ENCODE measurements at regions not wholly inside any gene's neighbourhood (a gene's known extent, or its start where the extent isn't known, plus 50 kb on each side); places are given as distances from the start of the nearest gene placed in this dataset.

- no peaks in the 10 kb centered on the region for H3K79me2 ChIP-seq (ENCODE audit: insufficient read depth, low read length)
- H3K9ac ChIP-seq (ENCODE audit: insufficient read depth, low read depth, low read length): no peak overlapping the region
- H4K20me1 ChIP-seq (ENCODE audit: insufficient read depth, low read length): no peaks in the 10 kb centered on the region
- no peak overlapping the region for H3K4me2 ChIP-seq (ENCODE audit: low read depth, low read length)
- no peaks in the 10 kb centered on the region for H3K4me1 ChIP-seq (ENCODE audit: insufficient read depth, low read length)
- H3K4me3 ChIP-seq (replicated peaks in 1 of 3; ENCODE audit: insufficient read depth in 1 of 3, low read depth in 2 of 3, low read length in 3 of 3): no peak overlapping the region
- DNase-seq (ENCODE audit: low spot score) (no peak), ATAC-seq (no peak), FAIRE-seq (no peak)
- no peaks in the 10 kb centered on the region for H3K9me3 ChIP-seq (ENCODE audit: low read length)
- TF ChIP-seq ZNF468 (CRISPR knock-in tag; IDR thresholded peaks at IDR 0.05) (no peak), TRIM22 (IDR thresholded peaks at IDR 0.05) (no peak), ZNF329 (CRISPR knock-in tag; IDR thresholded peaks at IDR 0.05; ENCODE audit: low read depth) (no peak), KMT2A (CRISPR knock-in tag; IDR thresholded peaks at IDR 0.05) (no peak), PAF1 (CRISPR knock-in tag; IDR thresholded peaks at IDR 0.05) (no peak), ZNF260 (CRISPR knock-in tag; IDR thresholded peaks at IDR 0.05; ENCODE audit: borderline replicate concordance, low read depth) (no peak), KLF15 (CRISPR knock-in tag; IDR thresholded peaks at IDR 0.05; ENCODE audit: borderline replicate concordance) (no peak), ZNF614 (CRISPR knock-in tag; IDR thresholded peaks at IDR 0.05; ENCODE audit: borderline replicate concordance) (no peak), KLF9 (CRISPR knock-in tag; IDR thresholded peaks at IDR 0.05; ENCODE audit: low read depth) (no peak), POLR2AphosphoS5 (IDR thresholded peaks at IDR 0.05; ENCODE audit: low read depth, low read length) (no peak), FOXK2 (IDR thresholded peaks at IDR 0.05) (no peak), ELF1 (CRISPR knock-in tag; IDR thresholded peaks at IDR 0.05) (no peak), ZBTB7B (CRISPR knock-in tag; IDR thresholded peaks at IDR 0.05) (no peak), IRF9 (CRISPR knock-in tag; IDR thresholded peaks at IDR 0.05; ENCODE audit: borderline replicate concordance) (no peak), THAP11 (CRISPR knock-in tag; IDR thresholded peaks at IDR 0.05) (no peak), ZNF670 (CRISPR knock-in tag; IDR thresholded peaks at IDR 0.05; ENCODE audit: borderline replicate concordance) (no peak)
- ChIA-PET CTCF (ENCODE audit: low intra/inter-chr PET ratio, low total read pairs) (no interaction called here), POLR2A (no interaction called here)
- H2AFZ ChIP-seq (ENCODE audit: low read length): no peak overlapping the region
- H3K27me3 ChIP-seq (ENCODE audit: control insufficient read depth in 1 of 2, insufficient read depth in 2 of 2, low read length in 2 of 2): peaks cover 1 to 8% of the 10 kb centered on the region in 2 experiments; a peak in 1 of 5 replicates
- intact Hi-C loops (cut with micrococcal nuclease; ENCODE audit: unreplicated experiment): no loop called here
- BruUV-seq (replicated peaks): no TSS peak
- no peaks in the 10 kb centered on the region for H3K36me3 ChIP-seq (replicated peaks in 1 of 2; ENCODE audit: control insufficient read depth in 1 of 2, insufficient read depth in 2 of 2, low read length in 2 of 2)
- in situ Hi-C loops (cut with HindIII; ENCODE audit: extremely low pct_ligation_motif_present, low pct_unique_long_range_greater_than_20kb): no loop called here
- 8% methylated on average over 7 of the region's 7 CpGs for WGBS (ENCODE audit: low lambda C conversion rate)
- no peak overlapping the region for H3K27ac ChIP-seq (ENCODE audit: extremely low read length, insufficient read depth, low read length)
These were observed 56.0 kb upstream of the ATP2B2 start for GRCh38 chr3:10561162-10561945.

Measured in HepG2 (cell line).